ENCODE measurements at regions not wholly inside any gene's neighbourhood (a gene's known extent, or its start where the extent isn't known, plus 50 kb on each side); places are given as distances from the start of the nearest gene placed in this dataset.

- no peak for DNase-seq (ENCODE audit: low spot score)
- no peak for TF ChIP-seq CTCF (conservative IDR thresholded peaks at IDR 0.05; ENCODE audit: low read depth)
- ChIA-PET CTCF (interaction anchor here (0.6 to 0.8 kb wide), 2 partner anchors 675 to 1231 kb away, joined by 4 to 9 read pairs; no protein-coding TSS in a partner anchor), POLR2A (ENCODE audit: low non-redundant PET) (no interaction called here)
- no peak overlapping the region for H3K27ac ChIP-seq
Observed at GRCh38 chr12:91377436-91377835, 194.8 kb upstream of the DCN start.

GRCh38 chr12:91373086-91373485 lies 190.5 kb upstream of the DCN start:
- POLR2A ChIA-PET (ENCODE audit: low non-redundant PET), result no interaction called here
- no peak for TF ChIP-seq CTCF (conservative IDR thresholded peaks at IDR 0.05; ENCODE audit: low read depth)
- no peak for DNase-seq (ENCODE audit: low spot score)
- CTCF ChIA-PET, result interaction anchor here (0.7 kb wide), 1 partner anchor 490 kb away, joined by 3 read pairs; no protein-coding TSS in a partner anchor
- no peak overlapping the region for H3K27ac ChIP-seq

GRCh38 chr12:91370086-91370868 lies 187.7 kb upstream of the DCN start:
- no peak overlapping the region for H3K27ac ChIP-seq
- ChIA-PET POLR2A (ENCODE audit: low non-redundant PET) (no interaction called here), CTCF (interaction anchor here (2.1 kb wide), 1 partner anchor 15 kb away, joined by 6 read pairs; no protein-coding TSS in a partner anchor)
- DNase-seq (ENCODE audit: low spot score), result no peak
- TF ChIP-seq CTCF (conservative IDR thresholded peaks at IDR 0.05; ENCODE audit: low read depth), result no peak

GRCh38 chr12:91368613-91369012 lies 186.0 kb upstream of the DCN start:
- ChIA-PET CTCF (no interaction called here), POLR2A (ENCODE audit: low non-redundant PET) (no interaction called here)
- no peak overlapping the region for H3K27ac ChIP-seq
- no peak for DNase-seq (ENCODE audit: low spot score)
- TF ChIP-seq CTCF (conservative IDR thresholded peaks at IDR 0.05; ENCODE audit: low read depth), result no peak

- peak; percentile 17 for DNase-seq (ENCODE audit: low spot score)
- H3K27ac ChIP-seq, result no peak overlapping the region
- ChIA-PET CTCF (interaction anchor here (0.6 to 1.2 kb wide), 2 partner anchors 12 to 15 kb away, joined by 4 read pairs; no protein-coding TSS in a partner anchor), POLR2A (ENCODE audit: low non-redundant PET) (no interaction called here)
- peak; percentile 50 for TF ChIP-seq CTCF (conservative IDR thresholded peaks at IDR 0.05; ENCODE audit: low read depth)
Observed at GRCh38 chr12:91367234-91367849, 184.7 kb upstream of the DCN start.

- DNase-seq (ENCODE audit: low spot score), result no peak
- H3K27ac ChIP-seq, result no peak overlapping the region
- ChIA-PET CTCF (no interaction called here), POLR2A (ENCODE audit: low non-redundant PET) (no interaction called here)
- TF ChIP-seq CTCF (conservative IDR thresholded peaks at IDR 0.05; ENCODE audit: low read depth), result no peak
Observed at GRCh38 chr12:91364471-91365184, 182.0 kb upstream of the DCN start.

All from RWPE1 (cell line).